ENCODE measurements at regions not wholly inside any gene's neighbourhood (a gene's known extent, or its start where the extent isn't known, plus 50 kb on each side); places are given as distances from the start of the nearest gene placed in this dataset.
"Not testable (repeated sequence)": the region's sequence is repeated elsewhere in the genome, so short reads cannot be mapped to it uniquely, and the experiment has no call there.

- not testable (repeated sequence) for H3K27ac Mint-ChIP-seq; H3K36me3 Mint-ChIP-seq (ENCODE audit: insufficient read depth in 2 of 2); H3K9me3 Mint-ChIP-seq; DNase-seq; H3K4me1 Mint-ChIP-seq (ENCODE audit: low read depth); H3K4me3 Mint-ChIP-seq; ATAC-seq (replicated peaks in 1 of 2); H3K27me3 Mint-ChIP-seq (ENCODE audit: low read depth)
Observed at GRCh38 chr16:29292952-29293471, 113.5 kb downstream of the NPIPB11 start.

- not testable (repeated sequence) for H3K4me3 Mint-ChIP-seq; H3K27ac Mint-ChIP-seq; H3K36me3 Mint-ChIP-seq (ENCODE audit: insufficient read depth in 2 of 2); DNase-seq; ATAC-seq (replicated peaks in 1 of 2); H3K9me3 Mint-ChIP-seq; H3K27me3 Mint-ChIP-seq (ENCODE audit: low read depth); H3K4me1 Mint-ChIP-seq (ENCODE audit: low read depth)
Observed at GRCh38 chr16:29291329-29292271, 114.9 kb downstream of the NPIPB11 start.

GRCh38 chr16:29290631-29291247 lies 115.8 kb downstream of the NPIPB11 start:
- H3K9me3 Mint-ChIP-seq: no peaks in the 10 kb centered on the region
- no peak overlapping the region for H3K27ac Mint-ChIP-seq
- no peaks in the 10 kb centered on the region for H3K27me3 Mint-ChIP-seq (ENCODE audit: low read depth)
- peak; percentile 93 to 97 for ATAC-seq (replicated peaks in 1 of 2)
- peaks cover 6% of the 10 kb centered on the region for H3K4me1 Mint-ChIP-seq (ENCODE audit: low read depth)
- peak; percentile 79 to 84 for DNase-seq
- peak overlapping the region; percentile 41 to 42 for H3K4me3 Mint-ChIP-seq
- no peaks in the 10 kb centered on the region for H3K36me3 Mint-ChIP-seq (ENCODE audit: insufficient read depth in 2 of 2)

GRCh38 chr16:29289516-29290239 lies 116.8 kb downstream of the NPIPB11 start:
- not testable (repeated sequence) for H3K36me3 Mint-ChIP-seq (ENCODE audit: insufficient read depth in 2 of 2); DNase-seq; H3K27me3 Mint-ChIP-seq (ENCODE audit: low read depth); ATAC-seq (replicated peaks in 1 of 2); H3K9me3 Mint-ChIP-seq; H3K4me3 Mint-ChIP-seq; H3K27ac Mint-ChIP-seq
- H3K4me1 Mint-ChIP-seq (ENCODE audit: low read depth): peaks cover 14% of the 10 kb centered on the region

GRCh38 chr16:29288711-29289474 lies 117.6 kb downstream of the NPIPB11 start:
- DNase-seq; ATAC-seq (replicated peaks in 1 of 2); H3K4me3 Mint-ChIP-seq; H3K36me3 Mint-ChIP-seq (ENCODE audit: insufficient read depth in 2 of 2); H3K27ac Mint-ChIP-seq; H3K27me3 Mint-ChIP-seq (ENCODE audit: low read depth); H3K9me3 Mint-ChIP-seq: not testable (repeated sequence)
- peaks cover 19% of the 10 kb centered on the region for H3K4me1 Mint-ChIP-seq (ENCODE audit: low read depth)

- not testable (repeated sequence) for H3K4me3 Mint-ChIP-seq; H3K27ac Mint-ChIP-seq; H3K9me3 Mint-ChIP-seq; ATAC-seq (replicated peaks in 1 of 2); DNase-seq; H3K36me3 Mint-ChIP-seq (ENCODE audit: insufficient read depth in 2 of 2); H3K27me3 Mint-ChIP-seq (ENCODE audit: low read depth)
- peaks cover 19% of the 10 kb centered on the region for H3K4me1 Mint-ChIP-seq (ENCODE audit: low read depth)
Observed at GRCh38 chr16:29287871-29288535, 118.5 kb downstream of the NPIPB11 start.

GRCh38 chr16:29287246-29287645 lies 119.3 kb downstream of the NPIPB11 start:
- not testable (repeated sequence) for H3K9me3 Mint-ChIP-seq; H3K27me3 Mint-ChIP-seq (ENCODE audit: low read depth); H3K4me3 Mint-ChIP-seq; H3K36me3 Mint-ChIP-seq (ENCODE audit: insufficient read depth in 2 of 2); ATAC-seq (replicated peaks in 1 of 2); H3K27ac Mint-ChIP-seq; DNase-seq
- peaks cover 19% of the 10 kb centered on the region for H3K4me1 Mint-ChIP-seq (ENCODE audit: low read depth)

- ATAC-seq (replicated peaks in 1 of 2); H3K36me3 Mint-ChIP-seq (ENCODE audit: insufficient read depth in 2 of 2); DNase-seq; H3K27me3 Mint-ChIP-seq (ENCODE audit: low read depth); H3K27ac Mint-ChIP-seq; H3K4me3 Mint-ChIP-seq; H3K9me3 Mint-ChIP-seq: not testable (repeated sequence)
- peaks cover 19% of the 10 kb centered on the region for H3K4me1 Mint-ChIP-seq (ENCODE audit: low read depth)
Observed at GRCh38 chr16:29286796-29287195, 119.7 kb downstream of the NPIPB11 start.

- H3K4me3 Mint-ChIP-seq; DNase-seq; ATAC-seq (replicated peaks in 1 of 2); H3K9me3 Mint-ChIP-seq; H3K36me3 Mint-ChIP-seq (ENCODE audit: insufficient read depth in 2 of 2); H3K27ac Mint-ChIP-seq; H3K27me3 Mint-ChIP-seq (ENCODE audit: low read depth): not testable (repeated sequence)
- H3K4me1 Mint-ChIP-seq (ENCODE audit: low read depth): peaks cover 19% of the 10 kb centered on the region
Observed at GRCh38 chr16:29286161-29286560, 120.3 kb downstream of the NPIPB11 start.

GRCh38 chr16:29285151-29285885 lies 121.2 kb downstream of the NPIPB11 start:
- DNase-seq; H3K27ac Mint-ChIP-seq; H3K36me3 Mint-ChIP-seq (ENCODE audit: insufficient read depth in 2 of 2); H3K27me3 Mint-ChIP-seq (ENCODE audit: low read depth); H3K9me3 Mint-ChIP-seq: not testable (repeated sequence)
- peak; percentile 21 to 29 for ATAC-seq (replicated peaks in 1 of 2)
- Mint-ChIP-seq H3K4me1 (ENCODE audit: low read depth) (peaks cover 14% of the 10 kb centered on the region), H3K4me3 (peak overlapping the region; percentile 46 to 79)

GRCh38 chr16:29284723-29285122 lies 121.8 kb downstream of the NPIPB11 start:
- H3K9me3 Mint-ChIP-seq; H3K36me3 Mint-ChIP-seq (ENCODE audit: insufficient read depth in 2 of 2); H3K27ac Mint-ChIP-seq; DNase-seq; H3K27me3 Mint-ChIP-seq (ENCODE audit: low read depth): not testable (repeated sequence)
- H3K4me1 Mint-ChIP-seq (ENCODE audit: low read depth): peaks cover 13% of the 10 kb centered on the region
- H3K4me3 Mint-ChIP-seq: peak overlapping the region; percentile 58 to 61
- peak; percentile 56 to 58 for ATAC-seq (replicated peaks in 1 of 2)

All from activated T-cell treated with anti-CD3 and anti-CD28 coated beads, Interleukin-2, amount 50 U/mL, for 72 hours (primary cell).